NCI-H2196 treated with DMSO at 0.1 percent for 48 hours (cell line): ENCODE measurements at regions not wholly inside any gene's neighbourhood (a gene's known extent, or its start where the extent isn't known, plus 50 kb on each side); places are given as distances from the start of the nearest gene placed in this dataset.
"Not testable (repeated sequence)": the region's sequence is repeated elsewhere in the genome, so short reads cannot be mapped to it uniquely, and the experiment has no call there.

Experiments used
- DNase-seq: peaks from one replicate; lab custom pipeline; 2025; ENCODE audit not compliant: unreplicated experiment; lab: John Stamatoyannopoulos, UW

DNA sequence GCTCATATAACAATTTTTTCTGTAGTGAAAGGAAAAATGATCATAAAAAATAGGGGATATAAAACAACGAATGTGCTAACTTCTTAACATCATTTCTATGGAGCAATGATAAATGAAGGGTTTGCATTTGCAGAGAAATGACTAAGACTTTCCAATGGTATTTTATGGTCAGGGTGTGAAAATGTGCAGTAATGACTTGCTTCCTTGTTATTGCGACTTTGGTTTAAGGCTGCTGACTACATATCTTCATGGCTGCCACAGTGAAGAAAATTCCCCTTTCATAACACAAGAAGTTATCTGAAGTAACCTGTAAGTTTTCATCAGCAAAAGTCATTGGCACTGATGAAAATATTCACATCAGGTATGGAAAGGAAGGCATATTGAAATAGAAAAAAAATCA lies 166.1 kb upstream of the NRG3 start:
- DNase-seq, result no peak

DNA sequence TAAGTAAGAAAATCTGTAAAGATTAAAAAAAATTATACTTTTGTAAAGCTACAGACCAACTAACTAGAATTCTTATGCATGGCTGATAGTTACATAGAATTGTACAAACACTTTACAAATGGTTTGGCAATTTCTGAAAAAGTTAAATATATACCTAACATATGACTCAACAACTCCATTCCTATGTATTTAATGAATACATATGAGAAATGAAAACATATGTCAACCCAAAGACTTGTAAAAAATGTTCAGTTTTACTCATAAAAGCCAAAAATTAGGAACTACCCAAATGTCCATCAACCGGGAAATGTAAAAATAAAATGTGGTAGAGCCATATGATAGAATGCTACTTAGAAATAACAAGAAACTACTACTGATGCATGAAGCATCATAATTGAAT lies 152.6 kb upstream of the NRG3 start:
- DNase-seq, result no peak

DNA sequence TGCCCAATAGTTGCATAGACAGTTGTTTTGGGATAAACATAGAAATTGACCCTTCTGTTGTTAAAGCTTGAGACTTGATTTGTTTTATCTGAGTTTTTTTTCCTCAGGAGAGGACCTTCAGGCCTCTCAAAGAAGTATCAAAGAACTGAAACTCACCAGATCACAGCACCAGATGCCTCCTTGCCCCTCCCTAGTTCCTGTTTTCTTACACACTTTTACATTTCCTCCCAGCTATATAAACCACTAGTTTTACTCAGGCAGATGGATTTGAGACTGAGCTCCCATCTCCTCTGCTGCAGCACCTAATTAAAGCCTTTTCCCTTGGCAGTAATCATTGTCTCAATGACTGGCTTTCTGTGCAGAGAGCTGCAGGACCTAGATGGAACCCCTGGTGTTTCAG lies 150.6 kb upstream of the NRG3 start:
- DNase-seq, result no peak

DNA sequence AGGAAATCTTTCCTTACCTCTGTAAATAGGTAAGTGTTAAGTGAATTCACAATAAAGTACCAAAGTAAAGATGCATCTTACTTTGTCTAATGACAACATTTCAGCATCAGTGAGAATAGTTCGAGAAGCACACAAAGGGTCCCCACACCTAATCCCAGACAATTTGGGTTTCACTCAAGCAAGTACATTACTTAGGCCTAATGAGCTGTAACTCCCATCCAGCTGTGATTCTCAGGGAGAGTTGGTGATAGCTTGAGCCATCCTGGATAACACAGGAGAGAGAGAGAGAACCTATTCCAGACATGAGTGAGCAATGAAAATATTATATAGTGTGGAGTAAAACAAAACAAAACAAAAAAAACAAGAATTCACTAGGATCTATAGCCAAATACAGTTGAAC lies 149.1 kb upstream of the NRG3 start:
- DNase-seq, result no peak

DNA sequence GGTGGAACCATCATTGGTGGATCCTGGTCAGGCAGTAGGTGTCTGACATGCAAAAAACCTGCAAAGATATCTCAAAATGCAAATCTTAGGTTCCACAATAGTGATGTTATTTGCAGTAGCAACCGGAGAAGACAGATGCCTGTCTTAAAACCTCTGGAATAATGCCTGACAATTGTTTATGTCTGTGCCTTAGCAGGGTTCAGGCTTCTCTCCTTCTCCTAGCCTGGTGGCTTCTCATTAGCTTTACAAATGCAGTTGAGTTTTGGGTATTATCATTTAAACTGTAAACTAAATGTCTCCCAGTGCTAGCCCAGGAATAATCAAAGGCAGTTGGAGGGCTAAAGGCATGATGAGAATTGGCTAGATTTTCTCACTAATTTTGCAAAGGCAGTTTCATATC lies 146.3 kb upstream of the NRG3 start:
- DNase-seq, result no peak

DNA sequence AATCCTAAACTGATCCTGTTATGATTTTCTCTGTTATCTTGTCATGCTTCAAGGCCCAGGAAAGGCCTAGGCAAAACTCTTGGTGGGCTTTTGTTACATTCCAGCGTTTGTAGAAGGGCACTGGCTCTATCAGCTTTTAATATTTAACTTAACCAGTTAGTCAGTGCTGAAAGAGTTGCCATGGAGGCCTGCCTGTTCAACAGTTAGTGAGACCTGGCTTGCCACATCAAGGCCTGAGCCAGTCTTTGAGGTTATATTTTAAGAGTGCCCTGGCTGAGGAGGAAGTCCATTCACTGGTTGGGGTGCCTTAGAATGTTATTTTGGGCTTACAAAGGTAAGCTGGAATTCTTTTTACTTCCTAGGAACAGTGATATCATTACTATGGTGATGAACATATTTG lies 144.1 kb upstream of the NRG3 start:
- DNase-seq, result no peak

DNA sequence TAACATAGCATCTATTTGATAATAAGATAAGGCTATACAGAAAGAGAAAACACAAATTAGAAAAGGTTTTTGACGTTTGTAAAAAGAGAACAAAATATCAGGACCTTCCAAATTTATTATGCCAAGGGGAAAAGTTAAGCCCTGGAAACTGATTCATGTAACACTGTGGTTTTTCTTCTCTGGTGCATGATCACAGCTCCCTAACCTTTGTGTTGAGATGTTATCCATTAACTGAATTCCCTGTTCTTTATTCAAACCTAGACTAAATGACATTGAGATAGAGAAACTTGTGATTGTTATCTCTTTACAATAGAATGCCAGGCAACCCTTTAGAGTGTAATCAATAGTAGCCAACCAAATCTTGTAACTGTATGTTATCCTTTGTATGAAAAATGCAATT lies 141.5 kb upstream of the NRG3 start:
- no peak for DNase-seq

DNA sequence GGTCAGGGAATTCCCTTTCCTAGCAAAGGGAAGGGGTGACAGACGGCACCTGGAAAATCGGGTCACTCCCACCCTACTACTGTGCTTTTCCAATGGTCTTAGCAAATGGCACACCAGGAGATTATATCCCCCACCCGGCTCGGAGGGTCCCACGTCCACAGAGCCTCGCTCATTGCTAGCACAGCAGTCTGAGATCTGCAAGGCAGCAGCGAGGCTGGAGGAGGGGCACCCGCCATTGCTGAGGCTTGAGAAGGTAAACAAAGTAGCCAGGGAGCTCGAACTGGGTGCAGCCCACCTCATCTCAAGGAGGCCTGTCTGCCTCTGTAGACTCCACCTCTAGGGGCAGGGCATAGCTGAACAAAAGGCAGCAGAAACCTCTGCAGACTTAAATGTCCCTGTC lies 139.8 kb upstream of the NRG3 start:
- not testable (repeated sequence) for DNase-seq

DNA sequence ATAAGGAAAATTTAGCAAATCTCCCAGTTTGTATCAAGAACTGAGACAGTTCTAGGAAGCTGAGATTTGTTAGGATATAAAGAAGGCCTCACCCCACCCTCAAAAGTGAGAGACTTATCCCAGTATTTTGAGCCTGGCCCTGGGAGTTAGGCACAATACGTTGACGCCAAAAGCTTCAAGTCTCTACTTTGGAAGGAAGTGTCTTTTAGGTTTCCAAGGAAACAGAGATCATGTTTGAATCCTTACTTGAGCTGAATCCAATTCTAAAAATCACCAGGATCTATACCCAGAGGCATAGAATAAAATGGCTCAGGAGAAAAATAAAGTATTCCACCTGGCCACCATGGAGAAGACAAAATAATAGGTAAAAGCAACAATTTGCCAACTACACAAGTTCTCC lies 115.9 kb upstream of the NRG3 start:
- no peak for DNase-seq

DNA sequence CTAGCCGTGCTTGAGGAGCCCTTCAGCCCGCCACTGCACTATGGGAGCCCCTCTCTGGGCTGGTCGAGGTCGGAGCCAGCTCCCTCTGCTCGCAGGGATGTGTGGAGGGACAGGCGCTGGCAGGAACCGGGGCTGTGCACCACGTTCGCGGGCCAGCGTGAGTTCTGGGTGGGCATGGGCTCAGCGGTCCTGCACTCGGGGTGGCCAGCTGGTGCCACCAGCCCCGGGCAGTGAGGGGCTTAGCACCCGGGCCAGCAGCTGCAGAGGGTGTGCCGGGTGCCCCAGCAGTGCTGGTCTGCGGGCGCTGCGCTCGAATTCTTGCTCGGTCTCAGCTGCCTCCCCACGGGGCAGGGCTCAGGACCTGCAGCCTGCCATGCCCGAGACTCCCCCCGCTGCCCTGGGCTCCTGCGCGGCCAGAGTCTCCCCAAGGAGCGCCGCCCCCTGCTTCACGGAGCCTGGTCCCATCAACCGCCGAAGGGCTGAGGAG lies 90.8 kb upstream of the NRG3 start:
- DNase-seq, result no peak

DNA sequence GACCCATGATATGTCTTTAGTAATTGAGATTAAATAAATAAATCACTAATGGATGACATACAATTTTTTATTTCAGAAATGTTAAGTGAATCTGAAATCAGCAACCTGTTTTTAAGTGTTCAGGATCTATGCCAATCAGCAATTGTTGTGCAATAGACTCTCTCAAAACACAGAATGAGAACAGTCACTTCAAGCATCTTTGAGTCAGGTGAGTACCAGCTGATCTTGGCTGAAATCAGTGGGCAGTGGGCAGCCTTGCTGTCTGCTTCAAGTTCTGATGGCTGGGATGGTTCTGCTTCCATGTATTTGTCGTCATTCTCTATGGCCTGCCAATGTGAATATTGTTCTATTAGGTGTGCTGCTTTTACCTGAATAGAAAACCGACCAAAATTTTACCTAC lies 82.3 kb upstream of the NRG3 start:
- no peak for DNase-seq

DNA sequence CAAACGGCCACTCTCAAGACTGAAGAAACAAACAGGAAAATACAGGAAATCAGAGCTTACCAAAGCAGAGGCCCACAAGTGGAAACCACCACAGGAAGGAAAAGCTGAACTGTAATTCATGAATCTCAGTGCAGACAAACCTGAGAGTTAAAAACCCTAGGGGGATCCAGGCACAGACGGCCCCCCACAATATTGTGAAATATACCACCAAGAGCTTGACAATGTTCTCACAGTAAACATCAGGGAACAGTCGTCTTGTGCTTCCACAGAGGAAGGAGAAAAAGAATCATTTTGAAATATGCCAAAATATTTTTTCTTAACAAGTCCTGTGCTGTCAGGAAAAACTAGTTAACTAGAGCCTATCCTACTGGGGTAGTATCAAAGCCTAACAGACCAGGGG lies 68.2 kb upstream of the NRG3 start:
- no peak for DNase-seq

DNA sequence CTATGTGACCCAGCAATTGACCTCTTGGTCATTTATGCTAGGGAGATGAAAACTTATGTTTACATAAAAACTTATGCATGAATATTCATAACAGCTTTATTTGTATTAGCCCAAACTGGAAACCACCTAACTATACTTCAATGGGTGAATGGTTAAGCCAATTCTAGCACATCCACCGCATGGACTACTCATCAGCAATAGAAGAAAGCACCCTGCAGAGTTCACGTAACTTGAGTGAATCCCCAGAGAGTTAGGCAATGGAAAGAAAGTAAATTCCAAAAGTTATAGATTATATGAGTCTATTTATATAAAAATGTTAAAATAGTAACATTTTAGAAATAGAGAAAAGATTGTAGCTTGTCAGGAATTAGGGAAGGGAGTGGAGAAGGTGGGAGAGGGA lies 60.2 kb upstream of the NRG3 start:
- no peak for DNase-seq

DNA sequence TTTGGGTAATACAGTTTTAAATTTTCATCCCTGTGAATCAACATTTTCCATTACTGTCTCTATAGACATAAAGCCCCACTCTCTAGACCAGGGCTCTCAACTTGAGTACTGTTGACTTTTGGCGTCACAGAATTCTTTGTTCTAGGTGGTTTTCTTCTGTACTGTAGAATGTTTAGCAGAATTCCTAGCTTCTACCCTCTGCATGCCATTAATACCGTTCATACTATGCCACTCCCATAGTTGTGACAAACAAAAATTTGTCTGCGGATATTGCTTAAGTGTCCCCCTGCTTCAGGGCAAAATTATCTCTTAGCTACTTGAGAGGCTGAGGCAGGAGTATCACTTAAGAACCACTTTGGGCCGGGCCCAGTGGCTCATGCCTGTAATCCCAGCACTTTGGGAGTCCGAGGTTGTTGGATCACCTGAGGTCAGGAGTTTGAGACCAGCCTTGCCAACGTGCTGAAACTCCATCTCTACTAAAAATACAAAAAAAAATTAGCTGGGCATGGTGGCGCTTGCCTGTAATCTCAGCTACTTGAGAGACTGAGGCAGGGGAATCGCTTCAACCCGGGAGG lies 57.3 kb upstream of the NRG3 start:
- DNase-seq, result no peak

DNA sequence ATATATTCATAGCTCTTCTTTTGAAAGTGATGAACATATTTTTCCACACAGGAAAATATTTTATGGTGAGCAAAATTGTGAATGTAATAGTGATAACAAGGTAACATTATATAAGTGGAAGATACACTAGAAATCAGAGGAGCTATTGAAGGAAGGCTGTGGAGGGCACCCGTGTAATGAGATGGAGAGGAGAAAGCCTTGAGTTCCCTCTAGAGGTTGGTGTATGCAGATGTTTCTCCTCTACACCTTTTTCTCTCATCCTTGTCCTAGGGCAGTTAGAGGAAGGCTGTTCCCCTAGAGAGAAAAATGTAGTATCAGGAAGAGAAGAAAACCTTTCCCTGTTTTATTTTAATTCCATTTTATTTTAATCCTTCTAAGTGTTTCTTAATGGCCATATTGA lies 54.6 kb upstream of the NRG3 start:
- DNase-seq, result no peak
